ENCODE measurements at regions not wholly inside any gene's neighbourhood (a gene's known extent, or its start where the extent isn't known, plus 50 kb on each side); places are given as distances from the start of the nearest gene placed in this dataset.

DNA sequence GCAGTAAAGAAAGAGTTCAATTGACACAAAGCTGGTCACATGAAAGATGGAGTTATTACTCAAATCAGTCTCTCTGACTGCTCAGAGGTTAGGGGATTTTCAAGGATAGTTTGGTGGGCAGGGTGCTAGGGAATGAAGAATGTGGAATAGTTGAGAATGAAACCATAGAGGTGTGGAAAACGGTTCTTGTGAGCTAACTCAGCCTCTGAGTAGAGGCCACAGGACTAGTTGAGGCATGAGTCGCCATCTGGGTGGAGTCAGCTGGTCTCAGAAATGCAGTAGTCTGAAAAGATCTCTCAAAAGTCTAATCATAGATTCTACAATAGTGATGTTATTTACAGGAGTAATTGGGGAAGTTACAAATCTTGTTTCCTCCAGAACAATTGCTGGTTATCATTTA, 178.9 kb upstream of the SPEF2 start:
- Histone ChIP-seq H3K36me3 (no peaks in the 10 kb centered on the region), H3K27ac (no peak overlapping the region), H3K4me3 (no peak overlapping the region), H3K9me3 (no peaks in the 10 kb centered on the region), H3K27me3 (no peaks in the 10 kb centered on the region), H3K4me1 (no peaks in the 10 kb centered on the region), H3K9ac (no peak overlapping the region), H3K4me2 (no peak overlapping the region), H4K20me1 (no peaks in the 10 kb centered on the region)
- TF ChIP-seq Cebpa-rat (IDR thresholded peaks at IDR 0.05), result no peak

DNA sequence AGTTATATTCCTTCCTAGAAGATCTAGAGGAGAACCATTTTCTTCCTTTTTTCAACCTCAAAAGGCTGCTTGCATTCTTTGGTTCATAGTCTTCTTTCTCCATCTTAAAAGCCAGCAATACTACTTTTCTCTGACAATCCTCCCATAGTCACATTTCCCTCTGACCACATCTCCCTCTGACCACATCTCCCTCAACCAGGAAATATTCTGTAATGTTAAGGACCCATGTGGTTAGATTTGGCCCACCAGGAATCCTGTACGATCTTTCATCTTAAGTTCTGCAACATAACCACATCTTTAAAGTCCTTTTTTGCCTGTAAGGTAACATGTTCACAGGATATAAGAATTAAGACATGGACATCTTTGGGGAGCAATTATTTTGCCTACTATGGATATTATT, 179.4 kb upstream of the SPEF2 start:
- no peaks in the 10 kb centered on the region for H3K27me3 ChIP-seq
- H3K9ac ChIP-seq, result no peak overlapping the region
- H3K4me3 ChIP-seq, result no peak overlapping the region
- H3K4me2 ChIP-seq, result no peak overlapping the region
- no peaks in the 10 kb centered on the region for H3K4me1 ChIP-seq
- H3K9me3 ChIP-seq, result no peaks in the 10 kb centered on the region
- H4K20me1 ChIP-seq, result no peaks in the 10 kb centered on the region
- no peak for TF ChIP-seq Cebpa-rat (IDR thresholded peaks at IDR 0.05)
- H3K27ac ChIP-seq, result no peak overlapping the region
- no peaks in the 10 kb centered on the region for H3K36me3 ChIP-seq

DNA sequence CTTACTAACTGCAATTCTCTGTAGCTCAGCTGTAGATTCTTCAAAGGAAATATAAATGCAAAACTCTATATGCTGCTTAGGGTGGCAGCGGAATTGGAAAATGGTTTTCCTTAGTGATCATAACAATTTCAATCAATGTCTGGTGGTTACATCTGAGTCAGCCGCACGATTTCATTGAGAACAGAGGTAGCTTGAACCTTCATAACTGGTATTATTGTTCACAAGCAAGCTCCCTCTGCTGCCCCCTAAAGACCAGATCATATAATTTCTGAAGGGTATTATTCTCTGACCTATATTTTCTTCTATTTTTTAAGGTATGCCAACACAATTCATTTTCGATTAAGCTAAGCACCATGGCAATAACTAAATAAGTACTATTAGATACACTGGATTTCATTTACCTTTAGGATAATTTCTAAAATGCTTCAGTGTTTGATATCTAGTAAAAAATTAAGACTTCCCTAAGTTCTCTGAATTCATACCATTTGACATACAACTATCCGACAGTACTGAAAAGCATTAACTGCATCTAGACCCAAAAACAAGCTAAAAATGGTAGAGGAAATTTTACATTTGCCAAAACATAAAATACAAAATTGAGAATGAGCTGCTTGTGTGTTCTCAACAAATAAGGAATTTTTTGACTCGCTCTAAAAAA, 181.1 kb upstream of the SPEF2 start:
- H3K4me3 ChIP-seq, result no peak overlapping the region
- no peak for TF ChIP-seq Cebpa-rat (IDR thresholded peaks at IDR 0.05)
- no peak overlapping the region for H3K9ac ChIP-seq
- H3K4me1 ChIP-seq, result no peaks in the 10 kb centered on the region
- H3K27ac ChIP-seq, result no peak overlapping the region
- H4K20me1 ChIP-seq, result no peaks in the 10 kb centered on the region
- no peaks in the 10 kb centered on the region for H3K27me3 ChIP-seq
- H3K36me3 ChIP-seq, result no peaks in the 10 kb centered on the region
- H3K4me2 ChIP-seq, result no peak overlapping the region
- no peaks in the 10 kb centered on the region for H3K9me3 ChIP-seq

DNA sequence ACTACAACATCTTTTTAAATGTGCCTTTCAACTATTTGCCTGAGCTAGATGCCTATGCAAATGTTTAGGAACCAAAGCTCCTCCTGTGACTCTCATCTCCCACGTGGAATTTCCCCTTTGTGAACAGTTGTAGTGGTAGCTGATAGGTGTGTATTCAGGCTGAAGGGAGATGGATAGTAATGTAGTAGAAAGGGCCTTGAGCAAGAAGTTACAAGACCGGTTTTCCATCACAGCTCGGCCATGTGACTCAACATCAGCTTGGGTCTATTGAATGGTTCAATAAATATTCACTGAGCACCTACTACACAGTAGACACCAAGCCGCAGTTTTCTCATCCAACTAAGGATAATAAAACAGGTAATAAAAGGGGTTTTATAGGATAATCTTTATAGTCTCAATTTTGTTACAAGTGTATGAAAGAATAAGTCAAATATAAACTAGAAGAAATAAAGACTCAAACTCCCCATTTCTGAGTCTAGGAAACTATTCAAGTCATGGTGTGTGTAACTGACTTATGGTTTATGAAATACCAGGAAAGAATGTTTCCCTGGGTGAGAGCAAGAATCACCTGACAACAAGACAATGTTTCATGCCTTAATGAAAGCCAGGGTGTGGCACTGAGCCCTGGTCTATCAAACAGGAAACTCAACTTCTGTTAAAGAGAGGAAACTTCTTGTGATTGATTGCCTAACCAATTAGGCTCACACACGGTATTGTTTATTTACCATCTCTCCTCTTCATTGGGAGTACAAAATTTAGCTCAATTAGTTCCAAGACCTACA, 187.1 kb upstream of the SPEF2 start:
- H3K27ac ChIP-seq, result no peak overlapping the region
- H3K9ac ChIP-seq, result no peak overlapping the region
- no peaks in the 10 kb centered on the region for H4K20me1 ChIP-seq
- no peak overlapping the region for H3K4me2 ChIP-seq
- no peaks in the 10 kb centered on the region for H3K9me3 ChIP-seq
- H3K36me3 ChIP-seq, result no peaks in the 10 kb centered on the region
- H3K4me3 ChIP-seq, result no peak overlapping the region
- no peak for TF ChIP-seq Cebpa-rat (IDR thresholded peaks at IDR 0.05)
- no peaks in the 10 kb centered on the region for H3K27me3 ChIP-seq
- no peaks in the 10 kb centered on the region for H3K4me1 ChIP-seq

DNA sequence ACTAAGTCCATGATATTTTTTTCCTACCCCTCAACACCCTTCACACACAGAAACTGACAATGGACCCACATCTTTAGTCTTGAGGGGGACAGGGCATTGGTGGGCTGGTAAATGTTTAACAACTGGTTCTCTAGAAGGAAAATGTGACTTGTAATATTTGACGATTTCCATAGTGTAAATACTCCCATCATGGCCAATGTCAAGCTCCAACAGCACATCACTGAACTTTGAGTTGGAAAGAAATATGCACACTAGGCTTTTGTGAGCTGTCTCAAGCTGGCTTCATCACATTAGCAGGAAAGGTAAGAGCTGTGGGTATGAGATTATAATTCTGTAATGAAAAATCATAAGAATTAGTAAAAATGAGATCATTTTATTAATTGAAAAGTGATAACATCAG, 189.9 kb upstream of the PRLR start:
- Histone ChIP-seq H3K9me3 (no peaks in the 10 kb centered on the region), H4K20me1 (no peaks in the 10 kb centered on the region), H3K4me3 (no peak overlapping the region), H3K27me3 (no peaks in the 10 kb centered on the region), H3K9ac (no peak overlapping the region), H3K4me2 (no peak overlapping the region), H3K36me3 (no peaks in the 10 kb centered on the region), H3K4me1 (peaks cover 22% of the 10 kb centered on the region), H3K27ac (no peak overlapping the region)
- no peak for TF ChIP-seq Cebpa-rat (IDR thresholded peaks at IDR 0.05)

DNA sequence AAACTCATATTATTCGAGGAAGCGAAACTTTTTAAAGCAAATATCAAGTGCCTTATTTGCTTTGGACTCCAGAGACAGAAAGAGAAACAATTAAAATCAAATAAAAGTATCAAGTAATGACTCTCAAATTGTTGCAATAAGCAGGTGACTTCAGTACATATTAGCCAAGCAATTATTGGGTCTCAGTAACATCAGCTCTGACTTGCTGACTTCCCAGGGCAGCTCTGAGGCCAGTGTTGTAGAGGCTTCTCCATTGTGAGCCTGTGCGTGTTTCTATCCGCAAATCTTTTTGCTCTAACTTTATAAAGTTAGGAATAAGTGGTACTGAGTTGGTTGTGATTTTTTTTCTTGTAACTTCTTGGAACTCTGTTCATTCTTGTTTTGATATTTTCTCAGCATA, 186.8 kb upstream of the PRLR start:
- no peak overlapping the region for H3K9ac ChIP-seq
- H3K4me3 ChIP-seq, result no peak overlapping the region
- H3K9me3 ChIP-seq, result peaks cover 8% of the 10 kb centered on the region; the same call in 1 of the 2 replicates

DNA sequence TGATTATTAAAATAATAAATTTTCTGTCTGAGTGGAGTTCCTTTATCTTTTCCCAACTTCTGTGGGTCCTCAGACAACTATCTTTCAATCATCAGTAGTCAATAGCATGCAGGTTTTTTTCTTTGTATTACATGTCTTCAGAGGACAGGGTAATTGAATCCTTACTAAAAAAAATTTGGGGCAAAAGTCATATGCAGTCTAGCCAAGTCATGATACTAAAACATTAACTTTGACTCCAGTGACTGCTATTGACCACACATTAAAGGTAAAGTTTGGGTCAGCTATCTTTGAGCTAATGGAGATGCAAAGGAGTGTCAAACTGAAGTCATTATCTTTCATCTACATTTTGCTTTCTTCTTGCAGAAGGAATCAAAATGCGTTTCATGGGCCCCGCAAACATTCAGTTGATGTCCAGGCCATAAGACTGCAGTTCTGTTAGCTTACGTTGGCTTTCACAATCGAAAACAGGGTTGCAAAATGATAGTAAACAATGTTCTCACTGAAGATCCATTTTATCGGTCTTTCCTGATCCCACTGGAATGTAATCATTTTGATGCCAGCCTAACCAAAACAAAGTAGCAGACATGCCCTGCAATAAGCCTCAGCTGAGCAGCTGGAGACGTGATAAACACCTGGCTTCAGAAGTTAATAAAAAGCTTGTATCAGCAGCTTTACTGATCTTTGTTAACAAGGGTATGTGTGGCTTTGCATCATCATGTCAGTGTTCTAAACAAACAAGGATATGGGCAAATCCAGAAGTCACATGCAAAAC, 186.1 kb upstream of the PRLR start:
- Histone ChIP-seq H3K4me2 (no peak overlapping the region), H3K27me3 (no peaks in the 10 kb centered on the region), H3K9me3 (peaks cover 8% of the 10 kb centered on the region; the same call in 1 of the 2 replicates), H3K4me3 (no peak overlapping the region), H3K4me1 (no peaks in the 10 kb centered on the region), H4K20me1 (no peaks in the 10 kb centered on the region), H3K9ac (no peak overlapping the region), H3K27ac (no peak overlapping the region), H3K36me3 (no peaks in the 10 kb centered on the region)
- no peak for TF ChIP-seq Cebpa-rat (IDR thresholded peaks at IDR 0.05)

More for the DNA sequence above, 186.8 kb upstream of the PRLR start:
- Histone ChIP-seq H4K20me1 (no peaks in the 10 kb centered on the region), H3K36me3 (no peaks in the 10 kb centered on the region), H3K27ac (no peak overlapping the region), H3K4me2 (no peak overlapping the region), H3K27me3 (no peaks in the 10 kb centered on the region), H3K4me1 (0 out of 2 replicates have a peak, but pooled peaks cover 4% of the 10 kb centered on the region)
- TF ChIP-seq Cebpa-rat (IDR thresholded peaks at IDR 0.05), result no peak

DNA sequence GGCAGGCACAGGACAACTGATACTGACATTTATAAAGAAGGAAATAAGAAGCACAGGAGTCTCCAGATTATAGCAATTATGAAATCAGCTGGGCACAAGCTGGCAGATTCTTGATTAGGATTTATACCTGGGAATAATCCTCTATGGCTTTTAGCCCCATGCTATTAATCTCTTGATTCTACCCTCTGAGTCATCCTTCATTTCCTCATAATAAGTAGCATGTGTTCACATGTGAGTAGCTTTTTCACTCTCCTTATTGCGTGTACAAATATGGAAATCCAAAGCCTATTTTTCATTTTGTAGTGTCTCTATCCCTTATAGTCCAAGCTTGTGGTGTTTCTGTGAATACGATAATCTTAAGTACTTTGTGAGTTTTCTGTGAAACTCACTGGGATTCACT, 185.0 kb upstream of the PRLR start:
- no peaks in the 10 kb centered on the region for H3K27me3 ChIP-seq
- H3K9ac ChIP-seq, result no peak overlapping the region
- H3K4me2 ChIP-seq, result no peak overlapping the region
- no peak overlapping the region for H3K4me3 ChIP-seq
- peaks cover 8% of the 10 kb centered on the region; the same call in 1 of the 2 replicates for H3K9me3 ChIP-seq
- no peaks in the 10 kb centered on the region for H3K36me3 ChIP-seq
- no peak overlapping the region for H3K27ac ChIP-seq
- no peak for TF ChIP-seq Cebpa-rat (IDR thresholded peaks at IDR 0.05)
- H3K4me1 ChIP-seq, result no peaks in the 10 kb centered on the region
- H4K20me1 ChIP-seq, result no peaks in the 10 kb centered on the region

DNA sequence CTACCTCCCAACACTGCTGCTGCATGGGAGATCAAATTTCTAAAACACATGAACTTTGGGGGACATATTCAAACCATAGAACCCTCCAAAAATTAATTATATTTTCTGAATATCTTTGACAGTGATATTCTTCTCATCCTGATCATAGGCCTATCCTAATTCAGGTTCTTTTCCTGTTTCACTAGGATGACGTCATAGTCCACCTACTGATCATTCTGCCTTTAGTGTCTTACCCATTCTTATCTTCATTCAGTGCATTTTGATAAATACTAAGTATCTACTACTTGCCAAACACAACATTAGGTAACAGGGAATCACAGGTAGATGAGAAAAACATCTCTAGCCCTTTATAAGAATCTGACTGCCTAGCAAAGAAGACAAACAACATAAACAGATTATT, 179.1 kb upstream of the PRLR start:
- no peak overlapping the region for H3K9ac ChIP-seq
- no peak overlapping the region for H3K4me2 ChIP-seq
- H3K27ac ChIP-seq, result no peak overlapping the region
- H3K36me3 ChIP-seq, result no peaks in the 10 kb centered on the region
- no peaks in the 10 kb centered on the region for H3K4me1 ChIP-seq
- no peaks in the 10 kb centered on the region for H4K20me1 ChIP-seq
- peaks cover 8% of the 10 kb centered on the region; the same call in 1 of the 2 replicates for H3K9me3 ChIP-seq
- TF ChIP-seq Cebpa-rat (IDR thresholded peaks at IDR 0.05), result no peak
- H3K27me3 ChIP-seq, result no peaks in the 10 kb centered on the region
- H3K4me3 ChIP-seq, result no peak overlapping the region

DNA sequence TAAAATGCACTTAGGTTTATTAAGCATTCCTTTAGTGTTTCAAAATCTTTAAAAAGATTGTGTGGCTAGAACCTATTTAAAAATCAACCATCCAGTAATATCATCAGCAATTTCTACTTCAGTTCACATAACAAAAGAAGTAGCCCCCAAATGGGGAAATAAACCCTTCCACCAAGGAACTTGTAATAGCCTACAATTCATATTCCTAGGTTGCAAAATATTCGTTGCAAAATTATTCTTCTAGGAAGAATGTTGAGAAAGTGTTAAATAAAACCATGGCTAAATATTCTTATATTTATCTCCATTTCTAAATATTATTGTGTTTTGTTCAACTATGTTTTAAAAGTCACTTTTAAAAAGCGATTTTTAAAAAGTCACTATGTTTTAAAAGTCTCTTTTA, 177.9 kb upstream of the PRLR start:
- no peaks in the 10 kb centered on the region for H4K20me1 ChIP-seq
- H3K9ac ChIP-seq, result no peak overlapping the region
- H3K27ac ChIP-seq, result no peak overlapping the region
- peaks cover 8% of the 10 kb centered on the region; the same call in 1 of the 2 replicates for H3K9me3 ChIP-seq
- H3K4me2 ChIP-seq, result no peak overlapping the region
- H3K4me3 ChIP-seq, result no peak overlapping the region
- H3K36me3 ChIP-seq, result no peaks in the 10 kb centered on the region
- TF ChIP-seq Cebpa-rat (IDR thresholded peaks at IDR 0.05), result no peak
- no peaks in the 10 kb centered on the region for H3K27me3 ChIP-seq
- no peaks in the 10 kb centered on the region for H3K4me1 ChIP-seq

Data from BLaER1 (cell line).